A172 (cell line): ENCODE measurements at regions not wholly inside any gene's neighbourhood (a gene's known extent, or its start where the extent isn't known, plus 50 kb on each side); places are given as distances from the start of the nearest gene placed in this dataset.

Experiments
- DNase-seq: peaks from one replicate; pipeline ENCODE4 v3.0.0-alpha.2; 2015; ENCODE audit warnings: low spot score

- no peak for DNase-seq
These were observed 483.8 kb upstream of the SPRED2 start for GRCh38 chr2:65916177-65916576.

- no peak for DNase-seq
These were observed 482.9 kb upstream of the SPRED2 start for GRCh38 chr2:65915273-65915672.

- DNase-seq: no peak
These were observed 481.9 kb upstream of the SPRED2 start for GRCh38 chr2:65914244-65914786.

GRCh38 chr2:65913813-65914212, 481.4 kb upstream of the SPRED2 start:
- no peak for DNase-seq

GRCh38 chr2:65901756-65902155, 469.4 kb upstream of the SPRED2 start:
- no peak for DNase-seq

- no peak for DNase-seq
These were observed 464.0 kb upstream of the SPRED2 start for GRCh38 chr2:65896446-65896845.

- peak; percentile 13 for DNase-seq
These were observed 457.7 kb upstream of the SPRED2 start for GRCh38 chr2:65890131-65890530.

GRCh38 chr2:65885266-65885665, 452.9 kb upstream of the SPRED2 start:
- peak; percentile 4 for DNase-seq

- DNase-seq: no peak
These were observed 449.2 kb upstream of the SPRED2 start for GRCh38 chr2:65881592-65881991.

- DNase-seq: peak; percentile 22
These were observed 448.0 kb upstream of the SPRED2 start for GRCh38 chr2:65880436-65880835.

GRCh38 chr2:65878011-65878340, 445.6 kb upstream of the SPRED2 start:
- no peak for DNase-seq

- peak; percentile 37 for DNase-seq
These were observed 445.1 kb upstream of the SPRED2 start for GRCh38 chr2:65877331-65878010.

GRCh38 chr2:65876114-65876513, 443.7 kb upstream of the SPRED2 start:
- no peak for DNase-seq

GRCh38 chr2:65870826-65871225, 438.4 kb upstream of the SPRED2 start:
- no peak for DNase-seq

- DNase-seq: no peak
These were observed 436.9 kb upstream of the SPRED2 start for GRCh38 chr2:65869296-65869695.

- no peak for DNase-seq
These were observed 435.8 kb upstream of the SPRED2 start for GRCh38 chr2:65868177-65868576.

GRCh38 chr2:65867446-65867845, 435.0 kb upstream of the SPRED2 start:
- DNase-seq: no peak

- DNase-seq: no peak
These were observed 433.7 kb upstream of the SPRED2 start for GRCh38 chr2:65866148-65866547.

GRCh38 chr2:65864619-65865018, 432.2 kb upstream of the SPRED2 start:
- DNase-seq: no peak

GRCh38 chr2:65863713-65864112, 431.3 kb upstream of the SPRED2 start:
- DNase-seq: no peak

GRCh38 chr2:65856928-65857327, 424.5 kb upstream of the SPRED2 start:
- DNase-seq: peak; percentile 48

GRCh38 chr2:65856423-65856822, 424.0 kb upstream of the SPRED2 start:
- DNase-seq: no peak

GRCh38 chr2:65850695-65851094, 418.3 kb upstream of the SPRED2 start:
- no peak for DNase-seq
